ENCODE measurements at regions not wholly inside any gene's neighbourhood (a gene's known extent, or its start where the extent isn't known, plus 50 kb on each side); places are given as distances from the start of the nearest gene placed in this dataset.

DNA sequence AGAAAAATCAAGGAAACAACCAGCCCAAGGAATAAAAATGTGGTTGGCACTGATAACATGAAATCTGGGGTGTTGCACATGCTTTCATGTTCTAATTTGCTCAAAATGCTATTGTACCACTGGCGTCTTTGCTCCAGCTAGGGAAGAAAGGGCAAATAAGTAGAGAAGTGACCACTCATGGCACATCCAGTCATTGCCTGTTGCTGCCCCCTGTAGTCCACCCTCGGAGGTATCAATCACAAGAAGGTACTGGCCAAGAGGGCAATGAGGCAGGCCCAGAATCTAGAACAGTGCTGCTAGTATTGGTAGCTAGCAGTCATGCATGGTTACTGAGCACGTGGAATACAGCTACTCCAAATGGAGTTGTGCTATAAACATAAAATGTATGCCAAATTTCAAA lies 213.4 kb downstream of the CDCA7 start:
- no peak for TF ChIP-seq YY1 (IDR thresholded peaks at IDR 0.05; ENCODE audit: insufficient read depth, insufficient read length)
- no peak for TF ChIP-seq ZNF274 (IDR thresholded peaks at IDR 0.05; ENCODE audit: low read depth, low read length)
